Tibial nerve (tissue), 4 donors: ENCODE measurements at regions not wholly inside any gene's neighbourhood (a gene's known extent, or its start where the extent isn't known, plus 50 kb on each side); places are given as distances from the start of the nearest gene placed in this dataset.
"Not testable (repeated sequence)": the region's sequence is repeated elsewhere in the genome, so short reads cannot be mapped to it uniquely, and the experiment has no call there.

ENCODE experiments used
- DNase-seq, 2 donors: peaks; one replicate each; pipeline ENCODE4 v3.0.0-alpha.2; 2019; ENCODE audit warnings: low spot score in 2 of 2
- H3K27ac ChIP-seq, 4 donors: fragments of 200-600 bp; sonication (generic) in 3 of 4; one replicate each; pipeline ENCODE4 v1.5.1; 2017 to 2019; ENCODE audit warnings: mild to moderate bottlenecking in 1 of 4
- H3K27me3 ChIP-seq, 2 donors: fragments of 200-600 bp; sonication (generic) in 1 of 2; one replicate each; pipeline versions ENCODE4 v1.5.1 to v1.6.0; 2017 to 2019
- H3K36me3 ChIP-seq, 3 donors: fragments of 200-600 bp; sonication (generic); one replicate each; pipeline ENCODE4 v1.5.1; 2018 to 2019
- H3K4me1 ChIP-seq, 4 donors: fragments of 200-600 bp; sonication (generic) in 3 of 4; one replicate each; pipeline ENCODE4 v1.5.1; 2017 to 2019
- H3K4me3 ChIP-seq, 4 donors: fragments of 200-600 bp; sonication (generic) in 3 of 4; one replicate each; pipeline ENCODE4 v1.5.1; 2017 to 2019; ENCODE audit warnings: mild to moderate bottlenecking in 1 of 4, moderate library complexity in 1 of 4
- H3K9me3 ChIP-seq, 4 donors: fragments of 200-600 bp; sonication (generic) in 3 of 4; one replicate each; pipeline ENCODE4 v1.5.1; 2017 to 2019
- CTCF ChIP-seq, 5 experiments: fragments of 200-600 bp in 3 of 5; fragments of 450-650 bp in 2 of 5; sonication (generic) in 3 of 5; IDR thresholded peaks; one replicate each; pipeline ENCODE4 v1.5.1; 2016 to 2019; ENCODE audit warnings: antibody characterized with exemption in 5 of 5, mild to moderate bottlenecking in 3 of 5, moderate library complexity in 2 of 5
- EP300 ChIP-seq, 2 donors: sonication (generic); formaldehyde crosslinking; IDR thresholded peaks; one replicate each; pipeline ENCODE4 v1.6.1; 2017; ENCODE audit warnings: antibody characterized with exemption in 2 of 2, mild to moderate bottlenecking in 1 of 2
- POLR2A ChIP-seq, 2 donors: fragments of 450-650 bp; IDR thresholded peaks; one replicate each; pipeline ENCODE4 v1.6.1; 2017; ENCODE audit warnings: antibody characterized with exemption in 2 of 2, mild to moderate bottlenecking in 2 of 2, moderate library complexity in 2 of 2
- whole genome bisulfite sequencing, 2 donors: methylation state at CpG; one replicate each; pipeline ENCODE4 v1.1.5; 2018; 5-methylcytosine and 5-hydroxymethylcytosine counted together

- H3K9me3 ChIP-seq, H3K4me1 ChIP-seq, DNase-seq, H3K27me3 ChIP-seq, H3K27ac ChIP-seq, H3K36me3 ChIP-seq, H3K4me3 ChIP-seq: not testable (repeated sequence)
- 67 to 84% methylated on average over 2 of the region's 2 CpGs for WGBS, 2 donors
Observed at GRCh38 chr4:131883181-131883580, 1265.9 kb upstream of the PCDH10 start.

GRCh38 chr4:131925662-131926061 is 1223.4 kb upstream of the PCDH10 start:
- H3K9me3 ChIP-seq, DNase-seq, H3K27me3 ChIP-seq, H3K4me1 ChIP-seq, H3K36me3 ChIP-seq, H3K4me3 ChIP-seq, H3K27ac ChIP-seq: not testable (repeated sequence)
- whole genome bisulfite sequencing, 2 donors, result 89 to 90% methylated on average over 2 of the region's 2 CpGs

GRCh38 chr4:131967646-131968045 is 1181.4 kb upstream of the PCDH10 start:
- not testable (repeated sequence) for DNase-seq, H3K9me3 ChIP-seq, H3K27me3 ChIP-seq, H3K4me1 ChIP-seq, H3K4me3 ChIP-seq, H3K36me3 ChIP-seq, H3K27ac ChIP-seq

GRCh38 chr4:131974730-131975129 is 1174.4 kb upstream of the PCDH10 start:
- DNase-seq, result no peak
- no peaks in the 10 kb centered on the region for H3K27me3 ChIP-seq
- no peaks in the 10 kb centered on the region for H3K4me1 ChIP-seq
- H3K27ac ChIP-seq, result no peak overlapping the region
- peaks cover 0 to 19% (median 3%) of the 10 kb centered on the region in 4 donors for H3K9me3 ChIP-seq
- WGBS, 2 donors, result 81 to 85% methylated on average over 4 of the region's 4 CpGs
- TF ChIP-seq EP300 (IDR thresholded peaks at IDR 0.05) (no peak), POLR2A (IDR thresholded peaks at IDR 0.05) (no peak), CTCF (IDR thresholded peaks at IDR 0.05) (no peak)
- H3K36me3 ChIP-seq, result no peaks in the 10 kb centered on the region
- no peak overlapping the region for H3K4me3 ChIP-seq

- Histone ChIP-seq H3K4me3 (peak overlapping the region in 2 of 4 donors; percentile 12 to 17), H3K9me3 (peaks cover 0 to 22% (median 3%) of the 10 kb centered on the region in 4 donors)
- H3K36me3 ChIP-seq, DNase-seq, H3K27ac ChIP-seq, H3K27me3 ChIP-seq, H3K4me1 ChIP-seq: not testable (repeated sequence)
- whole genome bisulfite sequencing, 2 donors, result 75 to 81% methylated on average over 61 to 63 of the region's 63 CpGs
Observed at GRCh38 chr4:131975276-131976132, 1173.6 kb upstream of the PCDH10 start.

GRCh38 chr4:131976133-131977002 is 1172.7 kb upstream of the PCDH10 start:
- WGBS, 2 donors, result 85 to 95% methylated on average over 64 to 71 of the region's 71 CpGs
- peak overlapping the region in 2 of 4 donors; percentile 12 to 17 for H3K4me3 ChIP-seq
- not testable (repeated sequence) for H3K4me1 ChIP-seq, H3K27me3 ChIP-seq, H3K27ac ChIP-seq, H3K36me3 ChIP-seq, DNase-seq
- H3K9me3 ChIP-seq, result peaks cover 0 to 25% (median 3%) of the 10 kb centered on the region in 4 donors

- TF ChIP-seq CTCF (IDR thresholded peaks at IDR 0.05) (no peak), POLR2A (IDR thresholded peaks at IDR 0.05) (no peak), EP300 (IDR thresholded peaks at IDR 0.05) (no peak)
- Histone ChIP-seq H3K36me3 (no peaks in the 10 kb centered on the region), H3K4me3 (no peak overlapping the region), H3K9me3 (peaks cover 0 to 25% (median 3%) of the 10 kb centered on the region in 4 donors), H3K27me3 (no peaks in the 10 kb centered on the region), H3K4me1 (no peaks in the 10 kb centered on the region), H3K27ac (no peak overlapping the region)
- 95 to 96% methylated on average over 18 of the region's 18 CpGs for WGBS, 2 donors
- DNase-seq, result no peak
Observed at GRCh38 chr4:131978120-131978519, 1171.0 kb upstream of the PCDH10 start.
